Adrenal gland (tissue), 5 donors: ENCODE measurements at regions not wholly inside any gene's neighbourhood (a gene's known extent, or its start where the extent isn't known, plus 50 kb on each side); places are given as distances from the start of the nearest gene placed in this dataset.

Source experiments
- POLR2A ChIP-seq, 2 donors: fragments of 450-650 bp; IDR thresholded peaks; one replicate each; pipeline ENCODE4 v1.6.1; 2017; ENCODE audit warnings: antibody characterized with exemption in 2 of 2, mild to moderate bottlenecking in 2 of 2, moderate library complexity in 1 of 2
- TF ChIP-seq, protein P1 (sequence below), 6 experiments: fragments of 450-650 bp in 4 of 6; fragments of 200-600 bp in 2 of 6; sonication (generic) in 1 of 6; IDR thresholded peaks; 1 replicate in 5 of 6; 2 replicates in 1 of 6; pipeline versions ENCODE4 v1.5.1 to v1.8.0; 2016 to 2021; ENCODE audit warnings: antibody characterized with exemption in 6 of 6, mild to moderate bottlenecking in 2 of 6, moderate library complexity in 1 of 6
- donor health status: DM: no; HTN: no; CAD: no.

DNA sequence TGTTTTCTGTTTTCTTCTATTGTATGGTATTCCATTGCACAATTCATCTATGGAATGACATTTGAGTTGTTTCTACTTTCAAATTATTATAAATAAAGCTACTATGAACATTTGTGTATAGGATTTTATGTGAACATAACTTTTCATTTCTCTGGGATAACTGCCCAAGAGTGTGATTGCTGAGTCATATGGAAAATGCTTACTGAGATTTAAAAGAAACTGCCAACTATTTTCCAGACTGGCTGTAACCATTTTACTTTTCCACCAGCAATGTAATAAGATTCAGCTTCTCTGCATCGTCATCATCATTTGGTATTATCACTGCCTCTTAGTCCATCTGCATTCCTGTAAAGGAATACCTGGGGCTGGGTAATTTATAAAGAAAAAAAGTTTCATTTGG is 779.6 kb upstream of the PRMT6 start:
- TF ChIP-seq, protein P1, sequence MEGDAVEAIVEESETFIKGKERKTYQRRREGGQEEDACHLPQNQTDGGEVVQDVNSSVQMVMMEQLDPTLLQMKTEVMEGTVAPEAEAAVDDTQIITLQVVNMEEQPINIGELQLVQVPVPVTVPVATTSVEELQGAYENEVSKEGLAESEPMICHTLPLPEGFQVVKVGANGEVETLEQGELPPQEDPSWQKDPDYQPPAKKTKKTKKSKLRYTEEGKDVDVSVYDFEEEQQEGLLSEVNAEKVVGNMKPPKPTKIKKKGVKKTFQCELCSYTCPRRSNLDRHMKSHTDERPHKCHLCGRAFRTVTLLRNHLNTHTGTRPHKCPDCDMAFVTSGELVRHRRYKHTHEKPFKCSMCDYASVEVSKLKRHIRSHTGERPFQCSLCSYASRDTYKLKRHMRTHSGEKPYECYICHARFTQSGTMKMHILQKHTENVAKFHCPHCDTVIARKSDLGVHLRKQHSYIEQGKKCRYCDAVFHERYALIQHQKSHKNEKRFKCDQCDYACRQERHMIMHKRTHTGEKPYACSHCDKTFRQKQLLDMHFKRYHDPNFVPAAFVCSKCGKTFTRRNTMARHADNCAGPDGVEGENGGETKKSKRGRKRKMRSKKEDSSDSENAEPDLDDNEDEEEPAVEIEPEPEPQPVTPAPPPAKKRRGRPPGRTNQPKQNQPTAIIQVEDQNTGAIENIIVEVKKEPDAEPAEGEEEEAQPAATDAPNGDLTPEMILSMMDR (IDR thresholded peaks at IDR 0.05), result no peak
- TF ChIP-seq POLR2A (IDR thresholded peaks at IDR 0.05), result no peak
